ENCODE measurements at regions not wholly inside any gene's neighbourhood (a gene's known extent, or its start where the extent isn't known, plus 50 kb on each side); places are given as distances from the start of the nearest gene placed in this dataset.
A peak's percentile ranks its signal among the peaks of the same experiment; 100 is the strongest.

- DNase-seq, result no peak
Measured at GRCh38 chr2:42913280-42913878, 121.0 kb upstream of the HAAO start.

GRCh38 chr2:42910645-42911405, 118.4 kb upstream of the HAAO start:
- DNase-seq, result no peak

- DNase-seq, result no peak
Measured at GRCh38 chr2:42909966-42910365, 117.6 kb upstream of the HAAO start.

GRCh38 chr2:42908518-42909200, 116.3 kb upstream of the HAAO start:
- no peak for DNase-seq

- no peak for DNase-seq
Measured at GRCh38 chr2:42907835-42908234, 115.5 kb upstream of the HAAO start.

GRCh38 chr2:42906557-42907411, 114.4 kb upstream of the HAAO start:
- peak; percentile 50 for DNase-seq

GRCh38 chr2:42906111-42906556, 113.8 kb upstream of the HAAO start:
- no peak for DNase-seq

- DNase-seq, result peak; percentile 85
Measured at GRCh38 chr2:42905341-42906110, 113.1 kb upstream of the HAAO start.

- DNase-seq, result no peak
Measured at GRCh38 chr2:42904576-42904876, 112.1 kb upstream of the HAAO start.

- DNase-seq, result no peak
Measured at GRCh38 chr2:42903821-42904575, 111.6 kb upstream of the HAAO start.

GRCh38 chr2:42902939-42903709, 110.7 kb upstream of the HAAO start:
- no peak for DNase-seq

GRCh38 chr2:42901076-42901640, 108.8 kb upstream of the HAAO start:
- peak; percentile 60 for DNase-seq

- DNase-seq, result no peak
Measured at GRCh38 chr2:42900289-42900891, 108.0 kb upstream of the HAAO start.

- no peak for DNase-seq
Measured at GRCh38 chr2:42897358-42897757, 105.0 kb upstream of the HAAO start.

- DNase-seq, result no peak
Measured at GRCh38 chr2:42895791-42896135, 103.4 kb upstream of the HAAO start.

GRCh38 chr2:42895134-42895790, 102.9 kb upstream of the HAAO start:
- no peak for DNase-seq

- no peak for DNase-seq
Measured at GRCh38 chr2:42893047-42893758, 100.8 kb upstream of the HAAO start.

- DNase-seq, result no peak
Measured at GRCh38 chr2:42890791-42891355, 98.5 kb upstream of the HAAO start.
